CD4-positive, alpha-beta memory T cell (primary cell): ENCODE measurements at regions not wholly inside any gene's neighbourhood (a gene's known extent, or its start where the extent isn't known, plus 50 kb on each side); places are given as distances from the start of the nearest gene placed in this dataset.
A peak's percentile ranks its signal among the peaks of the same experiment; 100 is the strongest.

Source experiments
- CTCF ChIA-PET: fragments of 350-600 bp; sonication (Branson Sonifier 250); formaldehyde crosslinking; loops from one replicate; lab custom pipeline; 2021; ENCODE audit warnings: inconsistent platforms; ENCODE audit not compliant: partially characterized antibody; lab: Charles Lee
- POLR2A ChIA-PET: fragments of 350-600 bp; sonication (Branson Sonifier 250); formaldehyde crosslinking; loops from one replicate; lab custom pipeline; 2021; ENCODE audit not compliant: partially characterized antibody; lab: Charles Lee
- DNase-seq, 5 donors: peaks; one replicate each; pipeline versions ENCODE4 v3.0.0 to v3.0.0-alpha.2; 2020 to 2022; ENCODE audit warnings: mixed read lengths in 1 of 5
- H3K27ac ChIP-seq: one replicate; pipeline ENCODE4 v1.7.0; 2013; ENCODE audit warnings: low read depth, low read length
- H3K27me3 ChIP-seq: 2 replicates; pipeline ENCODE4 v1.7.0; 2013; ENCODE audit warnings: mild to moderate bottlenecking, low read length, moderate library complexity; ENCODE audit not compliant: insufficient read depth
- H3K36me3 ChIP-seq: 2 replicates; pipeline ENCODE4 v1.7.0; 2013; ENCODE audit warnings: mild to moderate bottlenecking, low read length, moderate library complexity; ENCODE audit not compliant: insufficient read depth
- H3K4me1 ChIP-seq: 2 replicates; pipeline ENCODE4 v1.7.0; 2013; ENCODE audit warnings: mild to moderate bottlenecking, low read length, moderate library complexity; ENCODE audit not compliant: insufficient read depth
- H3K4me3 ChIP-seq, 2 donors: one replicate each; pipeline ENCODE4 v1.7.0; 2013; ENCODE audit warnings: low read length in 2 of 2, mild to moderate bottlenecking in 1 of 2
- H3K9me3 ChIP-seq, 2 donors: one replicate each; pipeline ENCODE4 v1.7.0; 2013; ENCODE audit warnings: low read length in 2 of 2, control low read depth in 1 of 2; ENCODE audit not compliant: control insufficient read depth in 1 of 2
- H3K27ac Mint-ChIP-seq, 7 donors: one replicate each; pipeline ENCODE4 v1.8.0; 2020 to 2021; ENCODE audit warnings: mixed read lengths in 7 of 7, mild to moderate bottlenecking in 6 of 7, inconsistent platforms in 3 of 7, moderate library complexity in 3 of 7
- H3K27me3 Mint-ChIP-seq, 2 donors: one replicate each; pipeline ENCODE4 v1.8.0; 2020 to 2021; ENCODE audit warnings: mixed read lengths in 2 of 2
- H3K36me3 Mint-ChIP-seq, 2 donors: one replicate each; pipeline ENCODE4 v1.8.0; 2020 to 2021; ENCODE audit warnings: mixed read lengths in 2 of 2, inconsistent platforms in 1 of 2, mild to moderate bottlenecking in 1 of 2
- H3K4me1 Mint-ChIP-seq, 4 donors: one replicate each; pipeline ENCODE4 v1.8.0; 2020 to 2021; ENCODE audit warnings: mixed read lengths in 4 of 4, mild to moderate bottlenecking in 1 of 4
- H3K4me3 Mint-ChIP-seq, 8 donors: one replicate each; pipeline ENCODE4 v1.8.0; 2020 to 2021; ENCODE audit warnings: mixed read lengths in 8 of 8, mild to moderate bottlenecking in 7 of 8, moderate library complexity in 6 of 8, inconsistent platforms in 3 of 8
- H3K9me3 Mint-ChIP-seq, 8 donors: one replicate each; pipeline ENCODE4 v1.8.0; 2020 to 2021; ENCODE audit warnings: mixed read lengths in 8 of 8, mild to moderate bottlenecking in 5 of 8, inconsistent platforms in 3 of 8, moderate library complexity in 1 of 8
- intact Hi-C: fragments of 100-400 bp; cut with micrococcal nuclease; formaldehyde crosslinking; loops from one replicate; pipeline ENCODE4 v1.15.1; 2023

- Histone ChIP-seq H3K27ac (no peak overlapping the region), H3K27me3 (no peaks in the 10 kb centered on the region), H3K36me3 (no peaks in the 10 kb centered on the region), H3K9me3 (no peaks in the 10 kb centered on the region), H3K4me3 (no peak overlapping the region), H3K4me1 (no peaks in the 10 kb centered on the region)
- CTCF ChIA-PET: no interaction called here
- peak overlapping the region in 3 of 8 donors; percentile 12 to 41 (median 33) for H3K4me3 Mint-ChIP-seq
- intact Hi-C loops: no loop called here
- H3K9me3 Mint-ChIP-seq: peaks cover 0 to 1% (median 0%) of the 10 kb centered on the region in 8 donors
- peaks cover 0 to 6% (median 4%) of the 10 kb centered on the region in 4 donors for H3K4me1 Mint-ChIP-seq
- peaks cover 19 to 28% of the 10 kb centered on the region in 2 donors for H3K27me3 Mint-ChIP-seq
- POLR2A ChIA-PET: no interaction called here
- H3K36me3 Mint-ChIP-seq: no peaks in the 10 kb centered on the region
- peak overlapping the region in 1 of 7 donors; percentile 19 for H3K27ac Mint-ChIP-seq
- DNase-seq: no peak
Measured at GRCh38 chr10:8577686-8578085, 523.2 kb downstream of the GATA3 start.

- POLR2A ChIA-PET: no interaction called here
- no peak for DNase-seq
- Histone ChIP-seq H3K36me3 (no peaks in the 10 kb centered on the region), H3K27ac (no peak overlapping the region), H3K27me3 (no peaks in the 10 kb centered on the region), H3K9me3 (no peaks in the 10 kb centered on the region), H3K4me3 (no peak overlapping the region), H3K4me1 (no peaks in the 10 kb centered on the region)
- H3K27me3 Mint-ChIP-seq: peaks cover 18 to 19% of the 10 kb centered on the region in 2 donors
- H3K36me3 Mint-ChIP-seq: no peaks in the 10 kb centered on the region
- H3K27ac Mint-ChIP-seq: no peak overlapping the region
- no peak overlapping the region for H3K4me3 Mint-ChIP-seq
- H3K9me3 Mint-ChIP-seq: no peaks in the 10 kb centered on the region
- intact Hi-C loops: no loop called here
- peaks cover 0 to 6% (median 3%) of the 10 kb centered on the region in 4 donors for H3K4me1 Mint-ChIP-seq
- CTCF ChIA-PET: no interaction called here
Measured at GRCh38 chr10:8581521-8582225, 527.2 kb downstream of the GATA3 start.

- no peak overlapping the region for H3K4me3 Mint-ChIP-seq
- no peaks in the 10 kb centered on the region for H3K4me1 ChIP-seq
- no peaks in the 10 kb centered on the region for H3K36me3 Mint-ChIP-seq
- intact Hi-C loops: no loop called here
- DNase-seq: no peak
- no peaks in the 10 kb centered on the region for H3K9me3 Mint-ChIP-seq
- H3K27me3 ChIP-seq: no peaks in the 10 kb centered on the region
- H3K27ac ChIP-seq: no peak overlapping the region
- peaks cover 25% of the 10 kb centered on the region in 2 donors for H3K27me3 Mint-ChIP-seq
- CTCF ChIA-PET: no interaction called here
- H3K4me1 Mint-ChIP-seq: peaks cover 0 to 3% (median 0%) of the 10 kb centered on the region in 4 donors
- no peak overlapping the region for H3K4me3 ChIP-seq
- H3K9me3 ChIP-seq: no peaks in the 10 kb centered on the region
- POLR2A ChIA-PET: no interaction called here
- no peak overlapping the region for H3K27ac Mint-ChIP-seq
- no peaks in the 10 kb centered on the region for H3K36me3 ChIP-seq
Measured at GRCh38 chr10:8583096-8583495, 528.6 kb downstream of the GATA3 start.

GRCh38 chr10:8584666-8585065 is 530.2 kb downstream of the GATA3 start:
- peaks cover 0 to 1% (median 0%) of the 10 kb centered on the region in 4 donors for H3K4me1 Mint-ChIP-seq
- intact Hi-C loops: no loop called here
- Histone ChIP-seq H3K27me3 (no peaks in the 10 kb centered on the region), H3K36me3 (no peaks in the 10 kb centered on the region), H3K27ac (no peak overlapping the region), H3K4me1 (no peaks in the 10 kb centered on the region), H3K9me3 (no peaks in the 10 kb centered on the region), H3K4me3 (no peak overlapping the region)
- ChIA-PET POLR2A (no interaction called here), CTCF (no interaction called here)
- H3K9me3 Mint-ChIP-seq: no peaks in the 10 kb centered on the region
- no peaks in the 10 kb centered on the region for H3K36me3 Mint-ChIP-seq
- H3K4me3 Mint-ChIP-seq: no peak overlapping the region
- H3K27me3 Mint-ChIP-seq: peaks cover 20 to 21% of the 10 kb centered on the region in 2 donors
- no peak for DNase-seq
- no peak overlapping the region for H3K27ac Mint-ChIP-seq

- Mint-ChIP-seq H3K27ac (no peak overlapping the region), H3K4me1 (peaks cover 0 to 1% (median 0%) of the 10 kb centered on the region in 4 donors), H3K9me3 (no peaks in the 10 kb centered on the region), H3K4me3 (peak overlapping the region in 1 of 8 donors; percentile 22), H3K36me3 (no peaks in the 10 kb centered on the region), H3K27me3 (peaks cover 15 to 24% of the 10 kb centered on the region in 2 donors)
- ChIA-PET POLR2A (no interaction called here), CTCF (no interaction called here)
- Histone ChIP-seq H3K4me1 (no peaks in the 10 kb centered on the region), H3K36me3 (no peaks in the 10 kb centered on the region), H3K27me3 (no peaks in the 10 kb centered on the region), H3K27ac (no peak overlapping the region), H3K4me3 (no peak overlapping the region), H3K9me3 (no peaks in the 10 kb centered on the region)
- DNase-seq: no peak
- intact Hi-C loops: no loop called here
Measured at GRCh38 chr10:8586504-8586903, 532.0 kb downstream of the GATA3 start.

GRCh38 chr10:8588135-8588534 is 533.6 kb downstream of the GATA3 start:
- Mint-ChIP-seq H3K27me3 (peaks cover 12 to 20% of the 10 kb centered on the region in 2 donors), H3K4me1 (no peaks in the 10 kb centered on the region), H3K36me3 (no peaks in the 10 kb centered on the region), H3K4me3 (no peak overlapping the region), H3K9me3 (no peaks in the 10 kb centered on the region), H3K27ac (no peak overlapping the region)
- Histone ChIP-seq H3K9me3 (no peaks in the 10 kb centered on the region), H3K36me3 (no peaks in the 10 kb centered on the region), H3K27ac (no peak overlapping the region), H3K4me1 (no peaks in the 10 kb centered on the region), H3K27me3 (no peaks in the 10 kb centered on the region), H3K4me3 (no peak overlapping the region)
- no peak for DNase-seq
- POLR2A ChIA-PET: no interaction called here
- CTCF ChIA-PET: no interaction called here
- intact Hi-C loops: no loop called here

- intact Hi-C loops: no loop called here
- no peaks in the 10 kb centered on the region for H3K36me3 Mint-ChIP-seq
- H3K4me3 Mint-ChIP-seq: no peak overlapping the region
- Histone ChIP-seq H3K4me3 (no peak overlapping the region), H3K4me1 (no peaks in the 10 kb centered on the region), H3K9me3 (no peaks in the 10 kb centered on the region), H3K27me3 (no peaks in the 10 kb centered on the region), H3K27ac (no peak overlapping the region), H3K36me3 (no peaks in the 10 kb centered on the region)
- H3K27ac Mint-ChIP-seq: no peak overlapping the region
- no peak for DNase-seq
- H3K4me1 Mint-ChIP-seq: no peaks in the 10 kb centered on the region
- H3K9me3 Mint-ChIP-seq: no peaks in the 10 kb centered on the region
- H3K27me3 Mint-ChIP-seq: peaks cover 9 to 22% of the 10 kb centered on the region in 2 donors
- CTCF ChIA-PET: no interaction called here
- POLR2A ChIA-PET: no interaction called here
Measured at GRCh38 chr10:8590518-8590917, 536.0 kb downstream of the GATA3 start.
